GM11168 (cell line): ENCODE measurements at regions not wholly inside any gene's neighbourhood (a gene's known extent, or its start where the extent isn't known, plus 50 kb on each side); places are given as distances from the start of the nearest gene placed in this dataset.
"Not testable (repeated sequence)": the region's sequence is repeated elsewhere in the genome, so short reads cannot be mapped to it uniquely, and the experiment has no call there.

Source experiments
- in situ Hi-C: fragments of 300-500 bp; cut with MboI; formaldehyde crosslinking; loops from one replicate; pipeline ENCODE4 v1.12.0; 2022; ENCODE audit warnings: low sequenced_read_pairs; ENCODE audit not compliant: unreplicated experiment

GRCh38 chr13:90454002-90454636, 893.4 kb upstream of the MIR17HG start:
- in situ Hi-C loops = no loop called here

- in situ Hi-C loops = no loop called here
Observed at GRCh38 chr13:90455067-90455466, 892.4 kb upstream of the MIR17HG start.

- in situ Hi-C loops = no loop called here
Observed at GRCh38 chr13:90455823-90456222, 891.7 kb upstream of the MIR17HG start.

- in situ Hi-C loops = no loop called here
Observed at GRCh38 chr13:90461398-90461797, 886.1 kb upstream of the MIR17HG start.

GRCh38 chr13:90477216-90477615, 870.3 kb upstream of the MIR17HG start:
- in situ Hi-C loops = no loop called here

- in situ Hi-C loops = no loop called here
Observed at GRCh38 chr13:90483906-90484305, 863.6 kb upstream of the MIR17HG start.

GRCh38 chr13:90485436-90485835, 862.1 kb upstream of the MIR17HG start:
- in situ Hi-C loops = no loop called here

- in situ Hi-C loops = no loop called here
Observed at GRCh38 chr13:90492872-90493271, 854.6 kb upstream of the MIR17HG start.

- in situ Hi-C loops = no loop called here
Observed at GRCh38 chr13:90493667-90494066, 853.8 kb upstream of the MIR17HG start.

- in situ Hi-C loops = not testable (repeated sequence)
Observed at GRCh38 chr13:90494849-90495248, 852.6 kb upstream of the MIR17HG start.

GRCh38 chr13:90498096-90498495, 849.4 kb upstream of the MIR17HG start:
- in situ Hi-C loops = no loop called here

GRCh38 chr13:90498816-90499215, 848.7 kb upstream of the MIR17HG start:
- in situ Hi-C loops = no loop called here

GRCh38 chr13:90500569-90500968, 846.9 kb upstream of the MIR17HG start:
- in situ Hi-C loops = no loop called here

GRCh38 chr13:90502153-90502552, 845.3 kb upstream of the MIR17HG start:
- in situ Hi-C loops = no loop called here

- in situ Hi-C loops = no loop called here
Observed at GRCh38 chr13:90502762-90503161, 844.7 kb upstream of the MIR17HG start.

- in situ Hi-C loops = no loop called here
Observed at GRCh38 chr13:90510319-90510718, 837.2 kb upstream of the MIR17HG start.

- in situ Hi-C loops = no loop called here
Observed at GRCh38 chr13:90511903-90512302, 835.6 kb upstream of the MIR17HG start.

GRCh38 chr13:90514712-90515111, 832.8 kb upstream of the MIR17HG start:
- in situ Hi-C loops = not testable (repeated sequence)

- in situ Hi-C loops = no loop called here
Observed at GRCh38 chr13:90518417-90518816, 829.1 kb upstream of the MIR17HG start.

GRCh38 chr13:90519157-90519556, 828.3 kb upstream of the MIR17HG start:
- in situ Hi-C loops = no loop called here

- in situ Hi-C loops = no loop called here
Observed at GRCh38 chr13:90526711-90527110, 820.8 kb upstream of the MIR17HG start.

GRCh38 chr13:90531744-90532143, 815.7 kb upstream of the MIR17HG start:
- in situ Hi-C loops = no loop called here
